GM12864 (cell line): ENCODE measurements at regions not wholly inside any gene's neighbourhood (a gene's known extent, or its start where the extent isn't known, plus 50 kb on each side); places are given as distances from the start of the nearest gene placed in this dataset.
A peak's percentile ranks its signal among the peaks of the same experiment; 100 is the strongest.

Experiments
- DNase-seq: peaks from one replicate; pipeline ENCODE4 v3.0.0-alpha.2; 2011; ENCODE audit warnings: low read depth
- H3K4me3 ChIP-seq: 2 replicates; pipeline ENCODE4 v1.5.1; 2011; ENCODE audit warnings: mild to moderate bottlenecking, low read depth, low read length, control low read depth
- TF ChIP-seq, protein P1 (sequence below): IDR thresholded peaks from 2 replicates; pipeline ENCODE4 v1.5.1; 2011; ENCODE audit warnings: low read depth, mild to moderate bottlenecking, moderate library complexity, low read length, control low read depth, inconsistent platforms; ENCODE audit errors: missing control alignments

DNA sequence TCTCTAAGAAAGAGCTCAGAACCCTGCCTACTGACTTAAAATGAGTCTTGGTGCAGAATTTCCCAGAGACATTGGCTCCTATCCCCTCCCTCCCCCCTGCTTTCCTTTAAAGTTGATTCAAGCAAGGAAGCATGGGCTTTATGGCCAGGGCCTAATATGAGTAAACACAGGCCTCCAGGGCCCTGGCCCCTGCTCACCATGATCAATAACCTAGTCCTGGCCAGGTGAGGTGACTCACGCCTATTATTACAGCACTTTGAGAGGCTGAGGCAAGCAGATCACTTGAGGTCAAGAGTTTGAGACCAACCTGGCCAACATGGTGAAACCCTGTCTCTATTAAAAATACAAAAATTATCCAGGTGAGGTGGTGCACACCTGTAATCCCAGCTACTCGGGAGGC lies 165.1 kb upstream of the TMCC3 start:
- DNase-seq, result no peak
- H3K4me3 ChIP-seq, result no peak overlapping the region
- TF ChIP-seq, protein P1, sequence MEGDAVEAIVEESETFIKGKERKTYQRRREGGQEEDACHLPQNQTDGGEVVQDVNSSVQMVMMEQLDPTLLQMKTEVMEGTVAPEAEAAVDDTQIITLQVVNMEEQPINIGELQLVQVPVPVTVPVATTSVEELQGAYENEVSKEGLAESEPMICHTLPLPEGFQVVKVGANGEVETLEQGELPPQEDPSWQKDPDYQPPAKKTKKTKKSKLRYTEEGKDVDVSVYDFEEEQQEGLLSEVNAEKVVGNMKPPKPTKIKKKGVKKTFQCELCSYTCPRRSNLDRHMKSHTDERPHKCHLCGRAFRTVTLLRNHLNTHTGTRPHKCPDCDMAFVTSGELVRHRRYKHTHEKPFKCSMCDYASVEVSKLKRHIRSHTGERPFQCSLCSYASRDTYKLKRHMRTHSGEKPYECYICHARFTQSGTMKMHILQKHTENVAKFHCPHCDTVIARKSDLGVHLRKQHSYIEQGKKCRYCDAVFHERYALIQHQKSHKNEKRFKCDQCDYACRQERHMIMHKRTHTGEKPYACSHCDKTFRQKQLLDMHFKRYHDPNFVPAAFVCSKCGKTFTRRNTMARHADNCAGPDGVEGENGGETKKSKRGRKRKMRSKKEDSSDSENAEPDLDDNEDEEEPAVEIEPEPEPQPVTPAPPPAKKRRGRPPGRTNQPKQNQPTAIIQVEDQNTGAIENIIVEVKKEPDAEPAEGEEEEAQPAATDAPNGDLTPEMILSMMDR, result no peak

DNA sequence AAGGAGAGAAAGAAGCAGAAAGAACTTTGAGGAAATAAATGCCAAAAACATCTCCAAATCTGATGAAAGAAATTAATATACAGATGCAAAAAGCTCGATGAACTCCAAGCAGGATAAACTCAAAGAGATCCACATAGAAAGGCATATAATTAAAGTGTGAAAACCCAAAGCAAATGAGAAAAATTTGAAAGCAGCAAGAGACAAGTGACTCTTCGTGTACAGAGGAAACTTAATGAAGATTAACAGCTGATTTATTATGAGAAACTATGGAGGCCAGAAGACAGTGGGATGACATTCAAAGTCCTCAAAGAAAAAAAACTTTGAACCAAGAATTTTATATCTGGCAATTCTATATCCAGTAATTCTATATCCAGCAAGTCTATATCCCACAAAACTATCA lies 163.0 kb upstream of the TMCC3 start:
- H3K4me3 ChIP-seq, result no peak overlapping the region
- TF ChIP-seq, protein P1, result no peak
- DNase-seq, result no peak

- TF ChIP-seq, protein P1, result no peak
- H3K4me3 ChIP-seq, result no peak overlapping the region
- peak; percentile 45 for DNase-seq
Measured at GRCh38 chr12:94812345-94812744, 162.0 kb upstream of the TMCC3 start.

DNA sequence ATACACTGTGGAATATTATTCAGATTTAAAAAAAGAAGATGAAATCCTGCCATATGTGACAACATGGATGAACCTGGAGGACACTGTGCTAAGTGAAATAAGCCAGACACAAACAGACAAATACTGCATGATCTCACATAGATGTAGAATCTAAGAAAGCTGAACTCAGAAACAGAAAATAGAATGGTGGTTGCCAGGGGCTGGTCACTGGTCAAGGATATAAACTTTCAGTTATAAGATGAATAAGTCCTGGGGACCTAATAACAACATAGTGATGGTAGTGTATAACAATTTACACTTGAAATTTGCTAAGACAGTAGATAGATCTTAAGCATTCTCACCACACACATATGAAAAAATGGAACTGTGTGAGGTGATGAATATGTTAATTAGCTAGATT lies 161.3 kb upstream of the TMCC3 start:
- DNase-seq, result no peak
- TF ChIP-seq, protein P1, result no peak
- no peak overlapping the region for H3K4me3 ChIP-seq

- TF ChIP-seq, protein P1, result no peak
- no peak overlapping the region for H3K4me3 ChIP-seq
- no peak for DNase-seq
Measured at GRCh38 chr12:94807951-94808350, 157.6 kb upstream of the TMCC3 start.

DNA sequence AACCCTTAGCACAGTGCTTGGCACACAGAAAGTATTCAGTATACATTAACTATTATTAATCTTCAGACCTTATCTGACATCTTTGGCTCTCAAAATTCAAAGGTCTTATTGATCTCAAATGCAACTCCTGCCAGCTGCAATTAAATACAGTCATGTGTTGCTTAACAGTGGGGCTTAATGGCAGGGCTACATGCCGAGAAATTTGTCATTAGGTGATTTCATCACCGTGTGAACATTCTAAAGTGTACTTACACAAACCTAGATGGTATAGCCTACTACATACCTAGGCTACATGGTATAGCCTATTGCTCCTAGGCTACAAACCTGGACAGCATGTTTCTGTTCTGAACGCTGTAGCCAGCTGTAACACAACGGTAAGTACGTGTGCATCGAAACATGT lies 156.3 kb upstream of the TMCC3 start:
- no peak overlapping the region for H3K4me3 ChIP-seq

DNA sequence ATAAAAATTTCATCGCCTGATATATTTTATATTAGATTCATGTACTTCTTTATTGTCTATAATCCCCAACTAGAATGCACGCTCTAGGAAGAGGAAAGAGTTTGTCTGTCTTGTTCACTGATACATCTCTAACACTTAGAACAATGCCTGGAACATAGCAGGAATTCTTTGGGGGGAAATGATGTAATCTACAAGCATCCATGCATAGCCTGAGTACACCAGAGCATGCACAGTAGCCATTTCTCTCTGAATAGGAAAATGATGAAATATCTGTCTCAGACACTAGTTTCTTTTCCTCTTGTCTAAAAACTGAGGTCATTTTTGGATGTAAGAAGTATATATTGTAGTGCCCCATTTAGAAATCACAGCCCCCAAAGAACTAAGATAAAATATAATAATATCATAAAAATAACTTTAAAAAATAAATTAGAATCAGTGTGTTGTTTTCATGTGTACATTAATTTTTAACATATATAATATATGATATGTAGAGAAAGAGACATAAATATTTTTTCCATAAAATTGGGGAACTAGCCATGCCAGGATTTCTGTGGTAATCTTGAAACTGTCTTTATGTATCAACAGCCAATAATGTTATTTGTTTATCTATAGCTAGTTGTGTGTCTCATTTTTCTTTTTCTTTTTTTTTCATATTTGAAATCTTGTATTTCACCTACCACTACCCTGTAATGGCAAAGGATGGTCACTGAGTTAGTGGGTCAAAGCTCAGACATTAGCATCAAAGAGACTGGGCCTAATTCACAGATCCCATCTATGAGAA lies 155.6 kb upstream of the TMCC3 start:
- no peak for DNase-seq
- TF ChIP-seq, protein P1, result no peak
- H3K4me3 ChIP-seq, result no peak overlapping the region

More for the DNA sequence above, 156.3 kb upstream of the TMCC3 start:
- DNase-seq, result no peak
- TF ChIP-seq, protein P1, result no peak
